CD8-positive, alpha-beta memory T cell (primary cell): ENCODE measurements at regions not wholly inside any gene's neighbourhood (a gene's known extent, or its start where the extent isn't known, plus 50 kb on each side); places are given as distances from the start of the nearest gene placed in this dataset.

ENCODE experiments used
- CTCF ChIA-PET: fragments of 350-600 bp; sonication (Branson Sonifier 250); formaldehyde crosslinking; loops from one replicate; lab custom pipeline; 2021; ENCODE audit warnings: antibody characterized with exemption; lab: Charles Lee
- POLR2A ChIA-PET: fragments of 350-600 bp; sonication (Branson Sonifier 250); formaldehyde crosslinking; loops from one replicate; lab custom pipeline; 2021; ENCODE audit warnings: antibody characterized with exemption; lab: Charles Lee
- DNase-seq, 5 donors: peaks; one replicate each; pipeline versions ENCODE4 v3.0.0 to v3.0.0-alpha.2; 2020 to 2022; ENCODE audit warnings: mixed read lengths in 1 of 5
- H3K27ac ChIP-seq: one replicate; pipeline ENCODE4 v1.7.0; 2013; ENCODE audit warnings: low read depth, mild to moderate bottlenecking, low read length, moderate library complexity
- H3K27me3 ChIP-seq: 2 replicates; pipeline ENCODE4 v1.7.0; 2013; ENCODE audit warnings: low read length, mild to moderate bottlenecking; ENCODE audit not compliant: insufficient read depth, poor library complexity, severe bottlenecking
- H3K36me3 ChIP-seq: 2 replicates; pipeline ENCODE4 v1.7.0; 2013; ENCODE audit warnings: mild to moderate bottlenecking, low read length, moderate library complexity; ENCODE audit not compliant: insufficient read depth
- H3K4me1 ChIP-seq: 2 replicates; pipeline ENCODE4 v1.7.0; 2013; ENCODE audit warnings: mild to moderate bottlenecking, low read length, moderate library complexity; ENCODE audit not compliant: insufficient read depth
- H3K4me3 ChIP-seq: 2 replicates; pipeline ENCODE4 v1.7.0; 2013; ENCODE audit warnings: mild to moderate bottlenecking, low read length
- H3K9me3 ChIP-seq: 2 replicates; pipeline ENCODE4 v1.7.0; 2013; ENCODE audit warnings: mild to moderate bottlenecking, low read length
- H3K27ac Mint-ChIP-seq, 8 donors: one replicate each; pipeline ENCODE4 v1.8.0; 2020 to 2021; ENCODE audit warnings: mixed read lengths in 8 of 8, mild to moderate bottlenecking in 6 of 8, inconsistent platforms in 3 of 8, moderate library complexity in 3 of 8
- H3K27me3 Mint-ChIP-seq, 2 donors: one replicate each; pipeline ENCODE4 v1.8.0; 2020 to 2021; ENCODE audit warnings: mixed read lengths in 2 of 2, mild to moderate bottlenecking in 1 of 2, moderate library complexity in 1 of 2
- H3K36me3 Mint-ChIP-seq, 3 donors: one replicate each; pipeline ENCODE4 v1.8.0; 2020 to 2021; ENCODE audit warnings: mixed read lengths in 3 of 3, inconsistent platforms in 1 of 3, mild to moderate bottlenecking in 1 of 3
- H3K4me1 Mint-ChIP-seq, 3 donors: one replicate each; pipeline ENCODE4 v1.8.0; 2020 to 2021; ENCODE audit warnings: mixed read lengths in 3 of 3, inconsistent platforms in 1 of 3, mild to moderate bottlenecking in 1 of 3
- H3K4me3 Mint-ChIP-seq, 7 donors: one replicate each; pipeline ENCODE4 v1.8.0; 2020 to 2021; ENCODE audit warnings: mixed read lengths in 7 of 7, mild to moderate bottlenecking in 6 of 7, moderate library complexity in 4 of 7, inconsistent platforms in 2 of 7
- H3K9me3 Mint-ChIP-seq, 5 donors: one replicate each; pipeline ENCODE4 v1.8.0; 2020 to 2022; ENCODE audit warnings: mixed read lengths in 5 of 5, mild to moderate bottlenecking in 3 of 5, moderate library complexity in 2 of 5, inconsistent platforms in 1 of 5

DNA sequence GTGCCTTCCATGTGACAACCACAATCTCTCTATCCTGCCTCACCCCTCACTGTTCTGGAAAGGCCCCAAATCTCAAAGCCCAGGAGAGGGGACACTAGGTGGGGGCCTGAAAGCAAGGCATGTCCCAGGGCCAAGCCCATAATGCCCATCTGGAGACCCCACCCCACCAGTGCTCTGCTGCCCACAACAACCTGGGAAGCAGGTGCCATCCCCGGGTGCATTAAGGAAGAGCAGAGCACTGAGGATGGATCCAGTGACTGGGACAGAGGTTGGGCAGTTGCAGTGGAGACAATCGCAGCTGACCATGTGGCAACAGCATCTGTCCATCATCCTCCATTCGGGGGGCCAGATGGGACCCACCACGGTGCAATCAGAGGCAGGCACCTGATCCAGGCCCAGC lies 106.2 kb upstream of the PRR20G start:
- DNase-seq: no peak
- POLR2A ChIA-PET: no interaction called here
- H3K9me3 ChIP-seq: no peaks in the 10 kb centered on the region

DNA sequence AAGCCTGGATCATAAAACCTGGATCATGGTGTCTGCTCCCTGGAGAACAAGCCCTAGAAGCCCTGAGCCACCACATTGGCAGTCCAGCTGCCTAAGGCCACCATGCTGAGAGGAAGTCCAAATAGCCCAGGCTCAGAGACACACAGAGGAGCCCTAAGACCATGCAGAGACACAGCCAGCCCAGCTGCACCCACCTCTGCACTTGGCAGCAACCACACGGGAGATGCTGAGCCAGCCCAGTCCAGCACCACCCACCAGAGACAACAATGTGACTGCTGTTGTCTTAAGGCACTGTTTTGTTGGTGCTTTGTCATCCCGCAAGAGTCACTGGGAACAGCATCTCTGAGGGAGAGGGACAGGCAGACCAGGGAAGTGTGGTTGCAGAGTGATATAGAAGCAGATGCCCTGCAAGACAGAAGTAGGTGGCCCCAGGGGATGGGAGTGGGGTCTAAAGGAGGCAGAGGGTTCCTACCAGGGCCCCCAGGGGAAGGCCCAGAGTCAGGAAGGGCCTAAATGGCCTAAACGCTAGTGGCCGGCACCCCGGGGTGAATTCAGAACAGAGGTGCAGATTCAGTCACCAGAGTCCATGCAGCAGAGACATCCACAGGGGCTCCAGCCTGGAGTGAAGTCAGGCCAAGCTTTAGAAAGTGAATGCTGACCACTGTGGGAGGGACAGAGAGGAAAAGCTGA lies 105.4 kb upstream of the PRR20G start:
- Mint-ChIP-seq H3K36me3 (no peaks in the 10 kb centered on the region), H3K27me3 (peaks cover 12 to 17% of the 10 kb centered on the region in 2 donors), H3K4me3 (no peak overlapping the region), H3K4me1 (no peaks in the 10 kb centered on the region), H3K27ac (no peak overlapping the region), H3K9me3 (peaks cover 0 to 4% (median 0%) of the 10 kb centered on the region in 5 donors)
- no peaks in the 10 kb centered on the region for H3K36me3 ChIP-seq
- CTCF ChIA-PET: no interaction called here
- DNase-seq: no peak
- H3K9me3 ChIP-seq: no peaks in the 10 kb centered on the region
- no peaks in the 10 kb centered on the region for H3K27me3 ChIP-seq
- H3K27ac ChIP-seq: no peak overlapping the region
- POLR2A ChIA-PET: no interaction called here
- no peaks in the 10 kb centered on the region for H3K4me1 ChIP-seq
- no peak overlapping the region for H3K4me3 ChIP-seq

More for the DNA sequence above, 106.2 kb upstream of the PRR20G start:
- Histone ChIP-seq H3K4me3 (no peak overlapping the region), H3K4me1 (no peaks in the 10 kb centered on the region), H3K36me3 (no peaks in the 10 kb centered on the region), H3K27ac (no peak overlapping the region), H3K27me3 (no peaks in the 10 kb centered on the region)
- no peak overlapping the region for H3K27ac Mint-ChIP-seq
- no peaks in the 10 kb centered on the region for H3K4me1 Mint-ChIP-seq
- H3K9me3 Mint-ChIP-seq: peaks cover 0 to 4% (median 0%) of the 10 kb centered on the region in 5 donors
- H3K27me3 Mint-ChIP-seq: peaks cover 12 to 16% of the 10 kb centered on the region in 2 donors
- no peak overlapping the region for H3K4me3 Mint-ChIP-seq
- CTCF ChIA-PET: no interaction called here
- H3K36me3 Mint-ChIP-seq: no peaks in the 10 kb centered on the region

DNA sequence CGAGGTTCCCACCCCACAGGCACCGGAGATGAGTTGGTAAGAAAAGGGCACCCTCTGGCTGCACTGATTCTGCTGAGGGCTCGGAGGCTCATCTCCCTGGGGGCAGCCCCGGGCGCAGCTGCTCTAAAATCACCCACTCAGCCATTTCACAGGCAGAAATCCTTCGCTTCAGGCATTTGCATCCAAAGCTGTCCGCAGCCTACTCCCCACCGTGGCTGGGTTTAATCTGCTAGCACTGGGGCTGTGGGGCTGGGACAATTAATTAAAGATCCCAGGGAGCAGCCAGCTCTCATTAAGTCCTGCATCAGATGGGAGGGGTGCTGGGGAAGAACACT lies 104.3 kb upstream of the PRR20G start:
- Mint-ChIP-seq H3K4me3 (no peak overlapping the region), H3K9me3 (peaks cover 0 to 1% (median 0%) of the 10 kb centered on the region in 5 donors), H3K4me1 (no peaks in the 10 kb centered on the region), H3K27ac (no peak overlapping the region), H3K36me3 (no peaks in the 10 kb centered on the region), H3K27me3 (peaks cover 12 to 23% of the 10 kb centered on the region in 2 donors)
- no peak for DNase-seq
- Histone ChIP-seq H3K27me3 (no peaks in the 10 kb centered on the region), H3K9me3 (no peaks in the 10 kb centered on the region), H3K36me3 (no peaks in the 10 kb centered on the region), H3K4me3 (no peak overlapping the region), H3K27ac (no peak overlapping the region), H3K4me1 (no peaks in the 10 kb centered on the region)
- ChIA-PET CTCF (no interaction called here), POLR2A (no interaction called here)

DNA sequence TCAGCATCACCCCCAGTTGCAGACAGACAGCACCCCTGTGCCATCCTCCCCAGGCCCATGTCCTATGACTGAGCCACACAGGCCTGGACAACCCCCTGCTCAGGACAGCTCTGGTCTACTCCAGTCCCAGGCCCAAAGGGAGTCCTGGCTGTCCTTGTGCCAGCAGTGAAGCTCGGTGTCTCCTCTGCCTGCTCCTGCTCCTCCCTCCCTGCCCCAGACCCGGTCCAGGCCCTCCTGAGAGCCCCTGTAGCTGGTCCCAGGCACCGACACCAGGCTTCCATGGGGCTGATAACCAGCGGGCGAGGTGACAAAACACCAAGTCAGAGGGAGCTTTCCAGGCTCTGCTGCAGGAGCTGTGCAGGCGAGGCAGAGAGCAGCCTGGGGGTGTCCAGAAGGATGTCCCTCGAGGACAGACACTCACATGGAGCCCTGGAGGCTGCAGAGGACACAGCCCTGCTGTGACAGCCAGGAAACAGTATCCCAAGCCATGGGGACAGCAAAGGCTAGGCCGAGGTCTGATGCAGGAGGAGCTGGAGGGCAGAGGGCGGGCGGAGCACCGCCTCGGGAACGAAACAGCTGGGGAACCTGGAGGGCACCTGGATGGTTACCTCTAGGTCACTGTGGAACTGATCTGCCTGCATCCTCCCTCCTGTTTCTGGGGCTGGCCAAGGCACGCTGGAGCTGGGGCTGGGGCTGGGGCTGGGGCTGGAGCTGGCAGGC lies 103.8 kb upstream of the PRR20G start:
- Histone ChIP-seq H3K4me1 (no peaks in the 10 kb centered on the region), H3K27ac (no peak overlapping the region), H3K27me3 (no peaks in the 10 kb centered on the region), H3K36me3 (no peaks in the 10 kb centered on the region), H3K9me3 (no peaks in the 10 kb centered on the region), H3K4me3 (no peak overlapping the region)
- Mint-ChIP-seq H3K4me1 (no peaks in the 10 kb centered on the region), H3K9me3 (peaks cover 0 to 1% (median 0%) of the 10 kb centered on the region in 5 donors), H3K36me3 (no peaks in the 10 kb centered on the region), H3K27ac (no peak overlapping the region), H3K27me3 (peaks cover 12 to 24% of the 10 kb centered on the region in 2 donors), H3K4me3 (no peak overlapping the region)
- ChIA-PET POLR2A (no interaction called here), CTCF (no interaction called here)
- DNase-seq: no peak

DNA sequence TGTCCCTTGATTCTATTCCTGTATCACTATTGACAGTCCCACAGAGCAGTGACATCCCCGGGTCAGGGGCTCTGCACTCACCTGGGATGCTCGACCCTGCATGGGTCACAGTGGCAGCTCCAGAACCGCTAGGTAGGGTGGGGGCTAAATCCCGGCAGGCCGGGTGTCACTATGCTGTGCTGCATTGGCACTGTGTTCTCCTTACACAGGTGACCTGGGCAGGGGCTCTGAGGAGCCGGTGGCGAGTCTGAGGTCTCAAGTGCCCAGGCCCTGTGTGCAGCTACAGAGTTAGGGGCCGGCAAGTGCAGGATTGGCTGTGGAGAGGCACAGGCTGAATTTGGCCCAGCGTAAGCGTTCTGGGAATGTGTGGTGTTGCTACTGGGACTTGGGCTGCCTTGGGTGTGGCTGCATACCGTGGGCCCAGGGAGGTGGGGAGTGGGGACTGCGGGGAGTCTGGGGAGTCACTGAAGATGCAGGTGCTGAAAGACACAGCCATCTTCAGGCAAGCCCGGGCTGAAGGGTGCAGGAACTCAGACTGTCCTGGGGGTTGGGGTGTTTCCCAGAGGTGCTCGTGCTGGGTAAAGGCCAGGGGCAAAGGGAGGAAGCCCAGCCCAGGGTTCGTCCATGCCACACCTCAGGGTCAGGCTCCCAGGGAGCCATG lies 102.6 kb upstream of the PRR20G start:
- H3K27me3 Mint-ChIP-seq: peaks cover 10 to 26% of the 10 kb centered on the region in 2 donors
- no peaks in the 10 kb centered on the region for H3K36me3 ChIP-seq
- no peaks in the 10 kb centered on the region for H3K27me3 ChIP-seq
- H3K4me1 Mint-ChIP-seq: no peaks in the 10 kb centered on the region
- H3K4me3 Mint-ChIP-seq: no peak overlapping the region
- no peak overlapping the region for H3K4me3 ChIP-seq
- POLR2A ChIA-PET: no interaction called here
- H3K27ac ChIP-seq: no peak overlapping the region
- H3K27ac Mint-ChIP-seq: no peak overlapping the region
- no peaks in the 10 kb centered on the region for H3K9me3 ChIP-seq
- no peak for DNase-seq
- no peaks in the 10 kb centered on the region for H3K9me3 Mint-ChIP-seq
- no peaks in the 10 kb centered on the region for H3K4me1 ChIP-seq
- H3K36me3 Mint-ChIP-seq: no peaks in the 10 kb centered on the region
- CTCF ChIA-PET: no interaction called here

DNA sequence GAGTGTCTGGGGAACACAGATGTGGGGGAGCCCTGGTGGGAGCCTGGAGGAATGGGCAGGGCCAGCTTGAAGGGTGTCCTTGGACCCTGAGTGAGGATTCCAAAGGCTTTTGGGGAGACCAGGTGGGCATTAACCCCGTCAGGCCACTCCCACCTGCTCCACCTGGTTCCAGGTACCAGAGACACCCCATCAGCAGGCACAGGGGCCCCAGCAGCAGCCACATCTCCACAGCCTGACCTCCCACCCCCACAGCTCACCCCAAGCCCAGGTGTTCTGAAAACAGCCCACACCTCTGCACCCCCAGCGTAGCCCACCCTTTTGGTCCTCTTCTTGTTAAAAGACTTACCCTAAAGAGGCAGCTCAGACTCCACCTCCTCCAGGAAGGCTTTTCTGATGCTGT lies 102.1 kb upstream of the PRR20G start:
- no peaks in the 10 kb centered on the region for H3K9me3 Mint-ChIP-seq
- H3K27me3 Mint-ChIP-seq: peaks cover 10 to 26% of the 10 kb centered on the region in 2 donors
- ChIA-PET CTCF (no interaction called here), POLR2A (no interaction called here)
- H3K27ac ChIP-seq: no peak overlapping the region
- no peaks in the 10 kb centered on the region for H3K9me3 ChIP-seq
- H3K4me1 Mint-ChIP-seq: no peaks in the 10 kb centered on the region
- no peaks in the 10 kb centered on the region for H3K4me1 ChIP-seq
- no peak overlapping the region for H3K27ac Mint-ChIP-seq
- no peaks in the 10 kb centered on the region for H3K36me3 Mint-ChIP-seq
- H3K4me3 ChIP-seq: no peak overlapping the region
- no peaks in the 10 kb centered on the region for H3K36me3 ChIP-seq
- no peak overlapping the region for H3K4me3 Mint-ChIP-seq
- DNase-seq: no peak
- no peaks in the 10 kb centered on the region for H3K27me3 ChIP-seq

DNA sequence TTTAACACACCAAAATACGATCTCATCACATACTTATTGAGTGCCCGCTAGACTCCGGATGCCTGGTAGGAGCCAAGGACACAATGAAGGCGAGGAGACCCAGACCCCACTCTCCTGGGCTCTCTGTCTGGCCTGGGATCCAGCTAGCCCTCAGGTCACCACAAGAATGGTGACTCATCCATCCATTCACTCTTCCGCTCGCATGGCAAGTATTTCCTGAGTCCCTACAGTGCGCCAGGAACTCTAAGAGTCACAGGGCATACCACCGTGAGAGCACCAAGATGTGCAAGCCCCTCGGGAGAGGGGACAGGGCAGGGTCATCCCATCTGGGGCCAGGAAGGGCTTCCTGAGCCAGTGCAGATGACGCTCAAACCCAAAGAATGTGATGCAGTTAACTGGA lies 101.6 kb upstream of the PRR20G start:
- no peaks in the 10 kb centered on the region for H3K4me1 Mint-ChIP-seq
- ChIA-PET CTCF (no interaction called here), POLR2A (no interaction called here)
- H3K27me3 Mint-ChIP-seq: peaks cover 10 to 26% of the 10 kb centered on the region in 2 donors
- Histone ChIP-seq H3K9me3 (no peaks in the 10 kb centered on the region), H3K4me1 (no peaks in the 10 kb centered on the region), H3K27me3 (no peaks in the 10 kb centered on the region), H3K36me3 (no peaks in the 10 kb centered on the region), H3K27ac (no peak overlapping the region), H3K4me3 (no peak overlapping the region)
- H3K9me3 Mint-ChIP-seq: no peaks in the 10 kb centered on the region
- no peak overlapping the region for H3K4me3 Mint-ChIP-seq
- H3K36me3 Mint-ChIP-seq: no peaks in the 10 kb centered on the region
- DNase-seq: no peak
- H3K27ac Mint-ChIP-seq: no peak overlapping the region

DNA sequence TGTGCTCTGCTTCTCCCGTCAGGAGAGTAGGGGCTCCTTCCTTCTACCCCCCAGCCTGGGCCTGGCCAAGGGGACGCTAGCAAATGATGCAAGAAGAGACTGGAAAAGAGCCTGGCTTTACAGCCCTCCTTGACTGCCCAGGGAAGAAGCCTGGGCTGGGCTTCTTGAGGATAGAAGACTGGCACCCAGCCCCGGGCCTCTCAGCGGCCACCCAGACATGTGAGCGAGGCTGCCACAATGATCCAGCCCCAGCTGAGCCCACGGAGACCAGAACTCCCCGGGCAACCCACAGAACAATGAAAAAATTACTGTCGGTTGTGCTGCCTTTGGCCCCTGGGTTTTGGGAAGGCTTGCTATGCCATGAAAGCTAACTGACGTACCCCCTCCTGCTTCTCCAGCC lies 100.6 kb upstream of the PRR20G start:
- DNase-seq: no peak
- H3K4me3 Mint-ChIP-seq: no peak overlapping the region
- no peaks in the 10 kb centered on the region for H3K4me1 Mint-ChIP-seq
- no peaks in the 10 kb centered on the region for H3K9me3 ChIP-seq
- ChIA-PET CTCF (no interaction called here), POLR2A (no interaction called here)
- peaks cover 6 to 26% of the 10 kb centered on the region in 2 donors for H3K27me3 Mint-ChIP-seq
- no peaks in the 10 kb centered on the region for H3K9me3 Mint-ChIP-seq
- no peak overlapping the region for H3K4me3 ChIP-seq
- H3K4me1 ChIP-seq: no peaks in the 10 kb centered on the region
- H3K27ac Mint-ChIP-seq: no peak overlapping the region
- H3K27me3 ChIP-seq: no peaks in the 10 kb centered on the region
- H3K27ac ChIP-seq: no peak overlapping the region
- H3K36me3 ChIP-seq: no peaks in the 10 kb centered on the region
- no peaks in the 10 kb centered on the region for H3K36me3 Mint-ChIP-seq
